GM23338 (cell line): ENCODE measurements at regions not wholly inside any gene's neighbourhood (a gene's known extent, or its start where the extent isn't known, plus 50 kb on each side); places are given as distances from the start of the nearest gene placed in this dataset.

ENCODE experiments used
- ATAC-seq: fragments of 200-7000 bp; cut with Tn5 transposase; 3 replicates; pipeline ENCODE4 v1.9.1; 2020
- DNase-seq: peaks from one replicate; pipeline ENCODE4 v3.0.0-alpha.2; 2015; ENCODE audit warnings: low spot score
- H2AFZ ChIP-seq: fragments of 200-600 bp; sonication (generic); 2 replicates; pipeline ENCODE4 v1.8.0; 2016; ENCODE audit warnings: antibody characterized with exemption, mild to moderate bottlenecking, moderate library complexity
- H3F3A ChIP-seq: fragments of 200-600 bp; sonication (generic); replicated peaks from 2 replicates; pipeline ENCODE4 v1.8.0; 2017; ENCODE audit warnings: antibody characterized with exemption, mixed run types, low read depth
- H3K27ac ChIP-seq: fragments of 200-600 bp; sonication (generic); 2 replicates; pipeline ENCODE4 v1.6.1; 2016; ENCODE audit warnings: low read depth
- H3K27me3 ChIP-seq: fragments of 200-600 bp; sonication (generic); 2 replicates; pipeline ENCODE4 v1.8.0; 2016; ENCODE audit warnings: mild to moderate bottlenecking, mixed run types, moderate library complexity; ENCODE audit not compliant: insufficient read depth
- H3K36me3 ChIP-seq: fragments of 200-600 bp; sonication (generic); 2 replicates; pipeline ENCODE4 v1.8.0; 2016; ENCODE audit warnings: mild to moderate bottlenecking; ENCODE audit not compliant: insufficient read depth
- H3K4me1 ChIP-seq: fragments of 200-600 bp; sonication (generic); 2 replicates; pipeline ENCODE4 v1.8.0; 2016; ENCODE audit warnings: mild to moderate bottlenecking, moderate library complexity; ENCODE audit not compliant: insufficient read depth
- H3K4me2 ChIP-seq: fragments of 200-600 bp; sonication (generic); 2 replicates; pipeline ENCODE4 v1.7.1; 2017; ENCODE audit warnings: mixed run types
- H3K4me3 ChIP-seq: fragments of 200-600 bp; sonication (generic); 2 replicates; pipeline ENCODE4 v1.6.1; 2016; ENCODE audit warnings: mixed run types
- H3K79me2 ChIP-seq: fragments of 200-600 bp; sonication (generic); replicated peaks from 2 replicates; pipeline ENCODE4 v1.8.0; 2017; ENCODE audit warnings: mild to moderate bottlenecking; ENCODE audit not compliant: insufficient read depth
- H3K9me2 ChIP-seq: fragments of 200-600 bp; sonication (generic); 2 replicates; pipeline ENCODE4 v1.8.0; 2017; ENCODE audit not compliant: insufficient read depth
- H4K20me1 ChIP-seq: fragments of 200-600 bp; sonication (generic); replicated peaks from 2 replicates; pipeline ENCODE4 v1.8.0; 2017; ENCODE audit warnings: mild to moderate bottlenecking; ENCODE audit not compliant: insufficient read depth
- H3K27ac Mint-ChIP-seq: 2 replicates; pipeline ENCODE4 v1.8.0; 2020; ENCODE audit warnings: inconsistent platforms, mild to moderate bottlenecking, moderate library complexity, mixed read lengths
- H3K27me3 Mint-ChIP-seq: 3 replicates; pipeline ENCODE4 v1.8.0; 2022; ENCODE audit warnings: low read depth, mild to moderate bottlenecking, moderate library complexity, mixed read lengths, inconsistent platforms; ENCODE audit not compliant: insufficient read depth, poor library complexity
- H3K36me3 Mint-ChIP-seq: 3 replicates; pipeline ENCODE4 v1.8.0; 2021; ENCODE audit warnings: low read depth, mild to moderate bottlenecking, inconsistent platforms, moderate library complexity, mixed read lengths
- H3K4me1 Mint-ChIP-seq: 3 replicates; pipeline ENCODE4 v1.8.0; 2020; ENCODE audit warnings: mild to moderate bottlenecking, inconsistent platforms, mixed read lengths
- H3K4me3 Mint-ChIP-seq: 3 replicates; pipeline ENCODE4 v1.8.0; 2021; ENCODE audit warnings: moderate library complexity, mild to moderate bottlenecking, inconsistent platforms, mixed read lengths
- H3K9me3 Mint-ChIP-seq: 3 replicates; pipeline ENCODE4 v1.8.0; 2020; ENCODE audit warnings: moderate library complexity, mild to moderate bottlenecking, inconsistent platforms, mixed read lengths
- CTCF ChIP-seq, 2 experiments: fragments of 200-600 bp in 1 of 2; sonication (generic) in 1 of 2; conservative IDR thresholded peaks; 2 replicates each; pipeline versions ENCODE4 v1.5.1 to v1.6.1; 2016 to 2017; ENCODE audit warnings: antibody characterized with exemption in 2 of 2, low read depth in 2 of 2, mild to moderate bottlenecking in 2 of 2, moderate library complexity in 1 of 2
- EZH2phosphoT487 ChIP-seq: fragments of 200-600 bp; sonication (generic); IDR thresholded peaks from one replicate; pipeline ENCODE4 v1.8.1; 2018; ENCODE audit warnings: antibody characterized with exemption; ENCODE audit not compliant: unreplicated experiment
- NANOG ChIP-seq: IDR thresholded peaks from 2 replicates; pipeline ENCODE4 v1.6.1; 2016; ENCODE audit warnings: antibody characterized with exemption, borderline replicate concordance
- POLR2AphosphoS5 ChIP-seq: IDR thresholded peaks from 2 replicates; pipeline ENCODE4 v1.6.1; 2016; ENCODE audit warnings: antibody characterized with exemption, low read depth
- ZNF331 ChIP-seq: fragments of 250-450 bp; sonication (Bioruptor Pico); IDR thresholded peaks from 2 replicates; pipeline ENCODE4 v1.5.0; 2020; ENCODE audit warnings: low read depth, mild to moderate bottlenecking, moderate library complexity
- ZNF462 ChIP-seq: fragments of 250-450 bp; sonication (Bioruptor Pico); IDR thresholded peaks from 2 replicates; pipeline ENCODE4 v1.5.0; 2020; ENCODE audit warnings: mild to moderate bottlenecking, moderate library complexity
- TF ChIP-seq, protein P1 (sequence below): IDR thresholded peaks from one replicate; pipeline ENCODE4 v1.6.1; 2018; ENCODE audit warnings: antibody characterized with exemption; ENCODE audit not compliant: unreplicated experiment

- no peak for TF ChIP-seq ZNF462
- TF ChIP-seq CTCF (conservative IDR thresholded peaks at IDR 0.05; ENCODE audit: low read depth in 2 of 2), result no peak
Observed at GRCh38 chr4:10974371-10974770, 289.8 kb upstream of the CLNK start (continued).

DNA sequence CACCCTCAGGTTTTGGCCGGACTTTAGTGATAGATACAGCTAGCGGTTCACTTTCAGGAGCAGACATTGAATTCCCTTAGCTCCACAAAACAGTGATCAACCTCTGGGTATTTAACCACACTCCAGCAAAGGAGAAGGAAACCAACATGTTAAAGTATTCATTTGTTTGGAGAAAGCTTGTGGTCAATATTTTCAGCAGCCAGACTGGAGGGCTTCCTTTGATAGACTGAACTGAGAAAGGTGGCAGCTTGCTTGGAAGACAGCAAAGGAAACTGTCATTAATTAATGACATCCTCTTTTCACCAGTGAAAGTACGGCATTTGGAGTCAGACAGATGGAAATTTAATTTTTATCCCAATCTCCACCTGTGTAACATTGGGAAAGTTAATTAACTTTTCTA is 289.1 kb upstream of the CLNK start:
- no peak for DNase-seq
- Mint-ChIP-seq H3K9me3 (no peaks in the 10 kb centered on the region; the same call in 2 of the 3 replicates), H3K27me3 (peaks cover 3% of the 10 kb centered on the region), H3K36me3 (no peaks in the 10 kb centered on the region), H3K27ac (no peak overlapping the region), H3K4me1 (0 out of 3 replicates have a peak, but pooled peaks cover 3% of the 10 kb centered on the region), H3K4me3 (no peak overlapping the region)
- ATAC-seq, result no peak
- no peaks in the 10 kb centered on the region for H3K27me3 ChIP-seq
- H3K4me3 ChIP-seq, result no peak overlapping the region
- H3K4me1 ChIP-seq, result no peaks in the 10 kb centered on the region
- no peak overlapping the region for H3K4me2 ChIP-seq
- H3K36me3 ChIP-seq, result no peaks in the 10 kb centered on the region
- peaks cover 4% of the 10 kb centered on the region; the same call in 1 of the 2 replicates for H3K9me2 ChIP-seq
- no peak overlapping the region for H3K27ac ChIP-seq
- H4K20me1 ChIP-seq, result no peaks in the 10 kb centered on the region
- H3F3A ChIP-seq, result no peaks in the 10 kb centered on the region
- no peaks in the 10 kb centered on the region for H3K79me2 ChIP-seq
- H2AFZ ChIP-seq, result peak overlapping the region; percentile 38; the same call in 1 of the 2 replicates
- TF ChIP-seq NANOG (no peak), POLR2AphosphoS5 (no peak), ZNF331 (no peak), EZH2phosphoT487 (no peak)
- TF ChIP-seq, protein P1, sequence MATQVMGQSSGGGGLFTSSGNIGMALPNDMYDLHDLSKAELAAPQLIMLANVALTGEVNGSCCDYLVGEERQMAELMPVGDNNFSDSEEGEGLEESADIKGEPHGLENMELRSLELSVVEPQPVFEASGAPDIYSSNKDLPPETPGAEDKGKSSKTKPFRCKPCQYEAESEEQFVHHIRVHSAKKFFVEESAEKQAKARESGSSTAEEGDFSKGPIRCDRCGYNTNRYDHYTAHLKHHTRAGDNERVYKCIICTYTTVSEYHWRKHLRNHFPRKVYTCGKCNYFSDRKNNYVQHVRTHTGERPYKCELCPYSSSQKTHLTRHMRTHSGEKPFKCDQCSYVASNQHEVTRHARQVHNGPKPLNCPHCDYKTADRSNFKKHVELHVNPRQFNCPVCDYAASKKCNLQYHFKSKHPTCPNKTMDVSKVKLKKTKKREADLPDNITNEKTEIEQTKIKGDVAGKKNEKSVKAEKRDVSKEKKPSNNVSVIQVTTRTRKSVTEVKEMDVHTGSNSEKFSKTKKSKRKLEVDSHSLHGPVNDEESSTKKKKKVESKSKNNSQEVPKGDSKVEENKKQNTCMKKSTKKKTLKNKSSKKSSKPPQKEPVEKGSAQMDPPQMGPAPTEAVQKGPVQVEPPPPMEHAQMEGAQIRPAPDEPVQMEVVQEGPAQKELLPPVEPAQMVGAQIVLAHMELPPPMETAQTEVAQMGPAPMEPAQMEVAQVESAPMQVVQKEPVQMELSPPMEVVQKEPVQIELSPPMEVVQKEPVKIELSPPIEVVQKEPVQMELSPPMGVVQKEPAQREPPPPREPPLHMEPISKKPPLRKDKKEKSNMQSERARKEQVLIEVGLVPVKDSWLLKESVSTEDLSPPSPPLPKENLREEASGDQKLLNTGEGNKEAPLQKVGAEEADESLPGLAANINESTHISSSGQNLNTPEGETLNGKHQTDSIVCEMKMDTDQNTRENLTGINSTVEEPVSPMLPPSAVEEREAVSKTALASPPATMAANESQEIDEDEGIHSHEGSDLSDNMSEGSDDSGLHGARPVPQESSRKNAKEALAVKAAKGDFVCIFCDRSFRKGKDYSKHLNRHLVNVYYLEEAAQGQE, result no peak
